KBM-7 (cell line): ENCODE measurements at regions not wholly inside any gene's neighbourhood (a gene's known extent, or its start where the extent isn't known, plus 50 kb on each side); places are given as distances from the start of the nearest gene placed in this dataset.
A peak's percentile ranks its signal among the peaks of the same experiment; 100 is the strongest.
"Not testable (repeated sequence)": the region's sequence is repeated elsewhere in the genome, so short reads cannot be mapped to it uniquely, and the experiment has no call there.

Source experiments
- DNase-seq: peaks from one replicate; pipeline ENCODE4 v3.0.0-alpha.2; 2015
- in situ Hi-C: fragments of 300-500 bp; cut with MboI; formaldehyde crosslinking; loops from 2 replicates; pipeline ENCODE4 v1.14.3; 2020; ENCODE audit warnings: low sequenced_read_pairs, low pct_unique_long_range_greater_than_20kb, mixed read lengths

DNA sequence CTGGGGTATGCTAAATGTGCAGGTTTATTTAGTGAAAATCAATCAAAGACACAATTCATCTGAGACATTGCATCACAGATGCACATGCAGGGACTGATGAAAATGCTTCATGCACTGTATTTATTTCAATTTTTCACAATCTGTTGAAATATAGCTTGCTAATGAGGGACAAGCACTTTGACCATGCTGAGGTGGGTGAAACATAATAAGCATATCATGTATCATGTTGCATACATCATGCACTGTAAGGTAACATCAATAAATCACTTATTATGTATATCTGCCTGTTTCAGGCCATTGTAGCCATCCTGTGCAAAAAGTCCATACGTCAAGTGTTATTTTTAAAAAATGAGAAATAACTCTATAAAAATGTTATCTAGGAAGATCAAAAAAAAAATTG is 426.9 kb upstream of the PCDH15 start:
- in situ Hi-C loops = no loop called here

DNA sequence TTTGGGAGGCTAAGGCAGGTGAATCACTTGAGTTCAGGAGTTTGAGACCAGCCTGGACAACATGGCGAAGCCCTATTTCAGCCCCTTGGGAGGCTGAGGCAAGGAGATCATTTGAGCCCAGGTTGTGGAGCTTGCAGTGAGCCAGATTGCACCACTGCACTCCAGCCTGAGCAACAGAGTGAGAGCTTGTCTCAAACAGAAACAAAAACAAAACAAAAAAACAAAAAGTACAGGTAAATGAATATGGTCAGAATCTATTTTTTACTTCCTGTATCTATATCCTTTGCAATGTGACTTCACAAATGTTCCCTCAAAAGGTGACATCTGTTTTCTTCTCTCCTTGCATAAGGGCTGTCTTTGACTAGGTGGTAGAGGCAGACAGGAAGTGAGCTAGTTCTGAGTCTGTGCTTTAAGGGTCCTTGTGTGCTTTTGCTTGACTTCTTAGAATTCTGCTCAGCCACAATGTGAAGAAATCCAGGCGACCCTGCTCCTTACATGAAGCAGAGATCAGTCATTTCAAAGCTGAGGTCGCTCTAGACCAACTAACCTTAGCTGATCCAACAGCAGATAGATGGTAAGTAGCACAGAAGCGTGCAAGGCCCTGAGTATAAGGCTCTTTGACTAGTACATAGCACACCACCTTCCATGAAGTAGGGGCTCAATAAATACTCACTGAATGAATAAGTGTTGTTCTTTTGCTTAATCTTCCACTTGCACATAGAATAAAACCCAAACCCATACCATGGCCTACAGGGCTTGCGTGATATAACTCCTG is 423.2 kb upstream of the PCDH15 start:
- DNase-seq = no peak
- in situ Hi-C loops = no loop called here

More for the DNA sequence above, 426.9 kb upstream of the PCDH15 start:
- DNase-seq = no peak

DNA sequence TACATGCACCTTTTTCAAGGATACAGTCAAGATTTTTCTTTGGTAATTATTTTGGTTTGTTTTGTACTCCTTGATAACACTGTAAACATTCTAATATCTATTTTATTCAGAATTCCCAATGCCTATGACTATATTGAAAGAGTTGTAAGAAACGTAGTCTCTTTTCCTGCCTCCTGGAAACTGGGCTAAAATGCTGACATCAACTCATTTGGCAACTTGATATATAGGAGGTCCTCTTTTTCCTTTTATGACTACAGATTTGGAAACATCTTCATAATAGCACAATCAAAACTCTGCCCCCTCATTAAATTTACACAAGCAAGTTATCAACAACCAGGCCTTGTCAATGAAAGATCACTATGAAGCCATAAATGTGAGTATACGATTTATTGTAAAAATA is 422.3 kb upstream of the PCDH15 start:
- DNase-seq = no peak
- in situ Hi-C loops = no loop called here

DNA sequence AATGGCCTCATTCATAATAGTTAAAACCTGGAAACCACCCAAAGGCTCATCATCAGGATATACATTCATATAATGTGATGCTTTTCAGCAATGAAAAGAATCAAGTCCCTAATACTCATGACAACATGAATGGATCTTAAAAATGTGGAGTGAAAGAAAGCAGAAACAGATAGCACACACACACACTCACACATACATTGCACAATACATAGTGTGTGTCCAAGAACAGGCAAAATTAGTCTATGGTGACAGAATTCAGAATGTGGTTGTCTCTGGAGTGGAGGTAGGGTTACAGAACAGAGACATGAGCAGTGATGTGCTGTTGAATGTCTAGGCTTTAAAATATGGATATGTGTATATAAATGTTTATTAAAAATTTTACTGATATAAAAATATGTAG is 419.9 kb upstream of the PCDH15 start:
- DNase-seq = no peak
- in situ Hi-C loops = no loop called here

DNA sequence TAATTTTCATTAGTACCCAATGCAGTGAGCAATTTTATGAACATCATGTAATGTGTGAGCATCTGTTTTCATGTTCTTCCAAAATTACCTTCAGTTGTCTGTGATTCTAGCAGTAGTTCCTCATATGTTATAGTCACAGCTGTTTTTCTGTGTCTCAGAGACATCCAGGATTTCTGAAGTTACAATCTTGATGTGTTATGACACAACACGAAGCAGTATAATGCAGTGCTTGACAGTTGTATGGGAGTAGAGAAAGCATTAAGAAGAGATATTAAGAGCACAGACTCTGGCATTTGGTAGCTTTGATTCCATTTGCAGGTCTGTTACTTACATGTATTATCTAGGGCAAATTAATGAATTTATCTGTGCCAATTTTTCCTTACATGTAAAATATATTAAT is 414.7 kb upstream of the PCDH15 start:
- DNase-seq = no peak
- in situ Hi-C loops = no loop called here

DNA sequence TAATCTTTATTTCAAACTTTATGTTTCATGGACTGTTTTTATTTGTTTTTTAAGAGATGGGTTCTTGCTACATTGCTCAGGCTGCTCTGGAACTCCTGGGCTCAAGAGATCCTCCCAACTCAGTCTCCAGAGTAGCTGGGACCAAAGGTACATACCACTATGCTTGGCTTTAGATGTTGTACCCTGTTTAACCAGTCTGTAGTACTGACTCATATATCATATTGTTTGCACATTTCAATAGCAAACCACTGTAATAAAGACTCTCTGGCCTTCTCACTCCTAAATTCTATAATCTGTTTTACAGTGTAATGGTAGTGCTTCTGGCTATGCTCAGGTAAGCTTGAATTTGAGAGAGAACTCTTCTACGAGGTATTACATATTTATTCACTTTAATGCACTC is 413.6 kb upstream of the PCDH15 start:
- in situ Hi-C loops = no loop called here
- no peak for DNase-seq

DNA sequence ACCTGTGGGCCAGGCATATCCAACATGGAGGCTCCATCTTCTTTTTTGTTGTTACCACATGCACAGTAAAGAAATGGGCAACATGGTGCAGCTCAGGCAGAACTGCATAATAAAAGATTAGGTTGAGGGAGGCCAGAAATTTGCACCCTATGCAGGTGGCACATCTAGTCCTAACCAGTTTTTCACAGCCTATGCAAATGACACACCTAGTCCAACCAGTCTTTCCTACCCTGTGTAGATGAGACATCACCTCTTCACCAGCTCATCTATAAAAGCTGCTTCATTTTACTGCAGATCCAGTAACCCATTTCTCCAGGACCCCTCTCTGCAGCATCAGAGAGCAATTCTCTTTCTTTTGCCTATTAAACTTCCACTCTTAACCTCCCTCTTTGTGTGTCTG is 411.0 kb upstream of the PCDH15 start:
- in situ Hi-C loops = no loop called here
- DNase-seq = no peak

DNA sequence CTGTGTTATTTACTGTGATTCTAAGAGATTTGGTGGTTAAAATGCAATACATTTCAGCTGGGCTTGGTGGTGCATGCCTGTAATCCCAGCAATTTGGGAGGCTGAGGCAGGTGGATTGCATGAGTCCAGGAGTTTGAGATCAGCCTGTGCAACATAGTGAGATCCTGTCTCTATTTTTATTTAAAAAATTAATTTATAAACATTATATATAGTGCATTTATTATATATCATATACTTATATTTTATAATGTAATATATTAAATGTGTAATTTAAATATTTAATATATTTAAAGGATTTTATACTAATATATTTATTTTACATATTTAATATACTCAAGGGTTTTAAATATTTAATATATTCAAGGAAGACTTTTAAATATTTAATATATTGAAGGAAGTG is 402.8 kb upstream of the PCDH15 start:
- in situ Hi-C loops = no loop called here
- DNase-seq = no peak

DNA sequence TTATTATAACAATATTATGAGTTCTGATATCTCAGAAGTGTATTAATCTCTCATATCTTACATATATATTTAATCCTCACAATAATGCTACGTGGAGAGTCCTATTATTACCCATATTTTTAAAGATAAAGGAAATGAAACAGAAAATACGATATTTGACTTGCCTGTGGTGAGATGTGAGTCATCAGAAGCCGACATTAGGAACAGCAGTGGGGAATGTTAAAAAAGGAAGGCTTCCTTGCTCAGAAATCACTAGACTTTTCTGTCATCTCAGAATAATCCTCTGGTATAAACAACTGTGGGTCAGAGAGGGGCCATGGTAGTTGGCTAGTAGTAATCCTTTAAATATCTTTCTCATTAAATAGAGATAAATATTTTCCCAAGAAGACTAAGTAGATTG is 402.3 kb upstream of the PCDH15 start:
- in situ Hi-C loops = no loop called here
- no peak for DNase-seq

DNA sequence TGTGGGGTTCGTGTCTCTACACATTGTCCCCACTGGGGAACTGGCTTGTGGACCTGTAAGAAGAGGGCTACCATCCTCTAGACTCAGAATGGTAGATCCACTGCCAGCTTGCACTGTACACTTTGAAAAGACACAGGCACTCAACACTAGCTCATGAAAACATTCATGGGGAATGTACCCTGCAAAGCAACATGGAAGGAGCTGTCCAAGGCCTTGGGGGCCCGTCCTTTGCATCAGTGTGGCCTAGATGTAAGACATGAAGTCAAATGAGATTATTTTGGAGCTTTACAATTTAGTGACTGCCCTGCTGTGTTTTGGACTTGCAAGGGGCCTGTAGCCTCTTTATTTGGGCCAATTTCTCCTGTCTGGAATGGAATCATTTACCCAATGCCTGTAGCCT is 399.0 kb upstream of the PCDH15 start:
- in situ Hi-C loops = no loop called here
- no peak for DNase-seq

DNA sequence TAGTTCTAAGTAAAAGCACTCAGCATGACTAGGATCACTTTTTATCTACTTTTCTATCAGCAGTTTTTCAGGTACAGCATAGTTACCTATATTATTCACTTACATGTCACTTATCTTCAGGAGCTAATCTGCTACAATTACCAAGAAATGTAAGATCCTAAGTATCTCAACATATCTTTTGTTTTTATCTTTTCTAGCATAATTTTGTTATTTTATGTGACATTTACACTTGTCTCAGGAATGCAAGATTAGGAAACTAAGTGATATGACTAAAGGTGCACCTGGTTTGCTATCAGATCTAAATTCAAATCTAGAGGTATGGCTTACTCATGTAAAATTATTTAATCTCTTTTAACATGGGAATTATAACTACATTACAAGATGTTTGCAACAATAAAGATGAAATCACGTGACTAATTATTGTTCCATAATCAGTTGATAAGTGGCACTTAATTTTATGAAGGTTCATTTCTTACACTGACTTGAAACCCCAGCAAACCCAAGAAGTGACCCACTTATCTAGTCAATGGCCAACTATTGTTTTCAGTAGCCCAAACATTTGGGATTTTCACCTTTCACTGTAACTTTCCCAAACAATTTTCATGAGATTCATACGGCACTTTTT is 390.3 kb upstream of the PCDH15 start:
- in situ Hi-C loops = no loop called here
- DNase-seq = no peak

DNA sequence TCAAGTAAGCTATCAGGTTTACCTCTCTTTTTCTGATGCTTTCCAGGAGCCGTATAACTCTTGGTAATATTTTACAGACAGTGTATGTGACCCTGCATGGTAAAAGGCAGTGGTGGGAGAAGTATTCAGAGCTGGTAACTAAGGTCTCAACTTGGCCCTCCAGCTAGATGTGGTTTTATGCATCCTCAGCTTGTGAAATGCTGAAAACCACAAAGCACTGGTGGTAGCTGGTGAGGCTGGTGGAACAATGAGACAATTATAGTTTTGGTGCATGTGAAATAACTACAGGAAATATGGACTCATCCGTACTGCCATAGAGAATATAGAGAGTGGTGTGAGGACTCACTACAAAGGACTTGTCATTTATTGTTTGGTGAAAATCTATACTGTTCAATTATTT is 383.0 kb upstream of the PCDH15 start:
- DNase-seq = peak; percentile 6

DNA sequence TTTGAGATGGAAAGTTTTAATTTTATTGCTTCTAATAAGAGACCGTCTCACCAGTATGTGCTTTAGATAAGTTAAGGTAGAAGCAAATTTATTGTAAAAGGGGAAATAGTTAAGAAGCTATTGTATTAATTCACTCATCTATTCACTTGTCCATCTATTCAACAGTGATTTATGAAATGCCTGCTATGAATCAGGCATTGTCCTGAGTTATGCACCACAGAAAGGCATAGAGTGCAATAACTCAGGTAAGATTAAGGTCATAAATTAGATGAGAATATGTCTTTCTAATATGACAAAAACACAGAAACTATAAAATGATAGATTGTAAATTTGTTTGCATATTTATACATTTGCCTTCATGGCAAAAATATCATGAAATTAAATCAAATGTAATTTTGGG is 379.3 kb upstream of the PCDH15 start:
- DNase-seq = no peak
- in situ Hi-C loops = no loop called here

More for the DNA sequence above, 383.0 kb upstream of the PCDH15 start:
- in situ Hi-C loops = no loop called here

DNA sequence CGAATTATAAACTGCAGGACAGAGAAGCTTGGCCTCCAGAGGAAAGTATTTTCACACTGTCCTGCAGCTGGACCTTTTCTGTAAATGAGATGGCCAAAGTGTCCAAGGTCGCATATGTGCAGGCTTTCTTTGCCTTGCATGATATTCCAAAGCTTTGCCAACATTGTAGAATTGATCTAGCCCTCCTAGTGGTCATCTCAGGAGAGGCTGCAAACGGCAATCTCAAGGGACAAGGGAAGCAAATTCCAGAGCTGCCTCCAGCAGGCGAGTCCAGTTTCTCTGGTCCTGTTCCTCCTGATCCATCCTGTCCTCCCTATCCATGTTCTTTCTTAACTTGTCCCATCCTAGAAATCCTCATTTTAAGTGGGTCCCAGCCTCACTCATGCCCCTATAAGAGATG is 373.4 kb upstream of the PCDH15 start:
- no peak for DNase-seq
- in situ Hi-C loops = no loop called here

DNA sequence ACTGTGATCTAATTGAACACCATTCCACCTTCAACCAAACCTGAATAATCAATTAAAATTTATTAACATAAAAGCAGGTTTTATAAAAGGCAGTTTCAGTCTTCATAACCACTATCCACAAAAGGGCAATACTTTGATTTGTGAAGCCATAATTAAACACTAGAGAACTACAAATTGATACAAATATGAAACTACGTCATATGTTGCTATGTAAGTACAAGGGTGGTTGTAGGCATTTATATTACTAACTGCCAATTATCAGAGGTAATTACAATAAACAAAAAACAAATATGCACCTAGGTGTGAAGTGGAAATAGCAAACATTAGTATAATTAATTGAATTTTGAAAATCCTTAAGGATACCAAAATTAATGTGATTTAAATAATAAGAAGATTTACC is 368.5 kb upstream of the PCDH15 start:
- DNase-seq = no peak
- in situ Hi-C loops = no loop called here

DNA sequence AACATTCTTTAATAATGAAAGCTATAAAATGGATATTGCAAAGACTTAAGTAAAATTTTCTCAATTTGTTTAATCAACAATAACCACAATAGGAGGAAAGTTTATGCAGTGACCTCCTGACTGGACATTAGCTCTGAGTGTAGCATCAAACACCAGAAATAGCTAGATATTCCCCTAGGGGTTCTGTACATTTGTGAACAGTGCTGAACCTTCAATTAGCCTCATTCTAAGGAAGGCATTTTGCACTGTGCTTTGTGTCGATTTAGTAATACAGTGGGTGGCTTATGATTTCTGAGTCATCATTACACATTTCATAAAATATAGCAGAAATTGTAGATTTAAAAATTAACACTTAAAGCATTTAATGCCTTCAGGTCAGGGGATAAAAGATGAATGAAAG is 367.3 kb upstream of the PCDH15 start:
- no peak for DNase-seq
- in situ Hi-C loops = no loop called here

DNA sequence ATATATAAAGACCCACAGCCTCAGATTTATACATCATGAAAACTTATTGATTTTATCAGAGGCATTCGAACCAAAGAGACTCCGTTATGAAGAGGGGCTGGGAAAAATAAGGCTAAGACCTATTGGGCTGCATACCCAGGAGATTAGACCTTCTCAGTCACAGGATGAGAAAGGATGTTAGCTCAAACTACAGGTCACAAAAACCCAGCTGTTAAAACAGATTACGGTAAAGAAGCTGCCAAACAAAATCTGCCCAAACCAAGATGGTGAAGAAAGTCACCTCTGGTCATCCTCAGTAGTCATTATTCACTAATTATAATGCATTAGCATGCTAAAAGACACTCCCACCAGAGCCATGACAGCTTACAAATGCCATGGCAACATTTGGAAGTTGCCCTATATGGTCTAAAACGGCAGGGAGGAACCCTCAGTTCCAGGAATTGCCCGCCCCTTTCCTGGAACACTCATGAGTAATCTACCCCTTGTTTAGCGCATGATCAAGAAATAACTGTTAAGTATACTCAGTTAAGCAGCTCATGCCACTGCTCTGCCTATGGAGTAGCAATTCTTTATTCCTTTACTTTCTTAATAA is 362.5 kb upstream of the PCDH15 start:
- in situ Hi-C loops = no loop called here
- peak; percentile 34 for DNase-seq

DNA sequence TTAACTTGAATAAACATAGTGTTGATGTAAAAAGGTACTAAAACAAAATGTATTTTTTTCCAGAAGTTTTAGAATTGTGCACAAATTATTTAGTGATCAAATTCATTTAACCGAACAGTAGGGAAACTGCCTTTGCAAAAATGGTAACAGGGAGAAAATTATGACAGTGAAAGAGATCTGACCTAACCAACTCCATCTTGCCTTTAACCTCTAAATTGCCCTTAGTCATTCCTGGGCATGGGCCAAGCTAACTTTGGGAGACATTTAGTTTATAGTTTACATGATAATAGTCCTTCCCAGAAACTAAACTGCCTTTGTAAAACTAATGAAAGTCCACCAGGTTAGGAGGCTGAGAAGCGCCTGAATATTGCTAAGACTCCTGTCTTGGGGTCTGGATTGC is 361.3 kb upstream of the PCDH15 start:
- DNase-seq, in situ Hi-C loops: not testable (repeated sequence)

DNA sequence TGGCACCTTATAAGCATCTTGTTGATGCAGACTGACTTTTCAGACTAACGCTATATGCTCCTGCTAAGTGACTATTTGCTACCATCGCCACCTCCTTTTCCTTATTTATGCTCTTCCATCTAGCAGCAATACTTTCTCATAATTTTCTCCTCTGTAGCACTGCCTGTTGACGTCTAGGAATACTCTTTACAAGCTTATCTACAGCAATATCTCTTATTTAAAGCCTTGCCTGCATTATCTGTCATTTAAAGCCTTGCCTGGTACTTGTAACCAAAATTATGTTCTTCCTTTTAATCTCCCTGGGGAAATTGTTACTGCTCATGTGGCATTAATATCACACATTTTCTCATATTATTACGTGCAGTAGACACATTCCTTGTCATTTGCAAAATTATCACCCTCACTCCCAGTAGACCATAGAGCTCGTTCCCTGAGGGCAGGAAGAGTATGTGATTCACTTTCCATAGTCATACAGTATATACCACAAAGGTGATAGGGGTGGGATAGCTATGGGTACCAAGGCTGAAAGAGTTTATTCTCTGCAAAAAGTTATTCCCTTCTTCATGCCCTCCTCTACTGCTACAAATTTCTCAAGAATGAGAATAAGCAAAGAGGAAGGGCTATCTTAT is 359.7 kb upstream of the PCDH15 start:
- in situ Hi-C loops = no loop called here
- DNase-seq = no peak

DNA sequence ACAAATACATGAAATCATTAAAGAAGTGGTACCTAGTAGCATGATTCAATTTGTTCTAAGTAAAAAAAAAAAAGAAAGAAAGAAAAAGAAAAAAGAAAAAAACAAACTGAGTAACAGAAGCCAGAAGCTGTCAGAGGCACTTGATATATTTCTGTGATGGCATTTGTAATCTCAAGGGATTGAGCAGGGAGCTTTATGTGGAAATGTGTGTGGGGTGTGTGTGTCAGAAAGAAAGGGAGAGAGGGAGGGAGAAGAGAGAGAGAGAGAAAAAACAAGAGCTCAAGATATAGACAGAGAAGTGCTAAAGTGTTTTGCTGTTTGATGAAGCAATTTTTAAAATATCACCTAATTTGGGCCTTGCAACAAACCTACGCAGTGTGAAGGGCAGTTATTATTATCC is 357.6 kb upstream of the PCDH15 start:
- DNase-seq = no peak
- in situ Hi-C loops = no loop called here
